OCI-LY1 (cell line): ENCODE measurements at regions not wholly inside any gene's neighbourhood (a gene's known extent, or its start where the extent isn't known, plus 50 kb on each side); places are given as distances from the start of the nearest gene placed in this dataset.

Experiments used
- CTCF ChIP-seq: fragments of 200-600 bp; sonication (generic), shearing (Covaris generic); IDR thresholded peaks from 2 replicates; pipeline ENCODE4 v1.5.1; 2017; ENCODE audit warnings: mild to moderate bottlenecking, antibody characterized with exemption, low read length, moderate library complexity, mixed read lengths
- EZH2 ChIP-seq: fragments of 200-600 bp; sonication (generic), shearing (Covaris generic); IDR thresholded peaks from 2 replicates; pipeline ENCODE4 v1.8.0; 2017; ENCODE audit warnings: borderline replicate concordance, mixed run types, mild to moderate bottlenecking, antibody characterized with exemption, low read length, moderate library complexity, mixed read lengths

DNA sequence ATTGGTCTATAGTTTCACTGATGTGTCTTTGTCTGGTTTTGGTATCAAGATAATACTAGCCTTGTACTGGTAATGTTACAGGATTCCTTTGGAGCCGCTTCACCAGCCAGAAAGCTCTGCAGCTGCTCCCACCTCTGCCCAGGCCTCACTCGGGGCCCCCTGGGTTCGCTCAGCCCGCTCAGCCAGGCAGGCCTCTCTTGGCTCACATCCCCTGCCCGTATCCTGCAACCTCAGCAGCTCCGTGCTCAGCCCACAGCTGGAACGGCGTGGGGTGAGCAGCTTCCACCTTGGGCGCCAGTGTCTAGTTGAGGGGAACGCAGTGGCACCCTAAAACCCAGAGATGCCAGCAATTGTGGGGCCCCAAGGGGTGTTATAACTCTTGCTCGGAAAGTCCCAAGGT, 429.7 kb upstream of the ROBO2 start:
- no peak for TF ChIP-seq CTCF
- TF ChIP-seq EZH2 = no peak
